WTC11 (cell line): ENCODE measurements at regions not wholly inside any gene's neighbourhood (a gene's known extent, or its start where the extent isn't known, plus 50 kb on each side); places are given as distances from the start of the nearest gene placed in this dataset.

Source experiments
- ATAC-seq: fragments of 200-7000 bp; cut with Tn5 transposase; 2 replicates; pipeline ENCODE4 v1.10.0; 2021; ENCODE audit warnings: mild to moderate bottlenecking, moderate library complexity
- CTCF ChIA-PET: fragments of 300-600 bp; sonication (Branson Sonifier 250); formaldehyde crosslinking; loops from one replicate; lab custom pipeline; 2021; ENCODE audit warnings: antibody characterized with exemption; lab: Charles Lee
- POLR2A ChIA-PET: fragments of 350-600 bp; sonication (Branson Sonifier 250); formaldehyde crosslinking; loops from one replicate; lab custom pipeline; 2021; ENCODE audit warnings: antibody characterized with exemption; lab: Charles Lee
- DNase-seq: peaks from one replicate; pipeline ENCODE4 v3.0.0; 2021; ENCODE audit warnings: low spot score
- H3K27ac Mint-ChIP-seq: 2 replicates; pipeline ENCODE4 v1.8.0; 2021; ENCODE audit warnings: mixed read lengths
- H3K27me3 Mint-ChIP-seq: 2 replicates; pipeline ENCODE4 v1.8.0; 2021; ENCODE audit warnings: low read depth, mild to moderate bottlenecking, moderate library complexity, mixed read lengths
- H3K36me3 Mint-ChIP-seq: 2 replicates; pipeline ENCODE4 v1.8.0; 2021; ENCODE audit warnings: mixed read lengths
- H3K4me1 Mint-ChIP-seq: 2 replicates; pipeline ENCODE4 v1.8.0; 2022; ENCODE audit warnings: mixed read lengths
- H3K4me3 Mint-ChIP-seq: 2 replicates; pipeline ENCODE4 v1.8.0; 2021; ENCODE audit warnings: mild to moderate bottlenecking, moderate library complexity, mixed read lengths
- H3K9me3 Mint-ChIP-seq: 2 replicates; pipeline ENCODE4 v1.8.0; 2021; ENCODE audit warnings: mixed read lengths
- EMX1 ChIP-seq: fragments of 250-450 bp; sonication (Bioruptor Pico); IDR thresholded peaks from 2 replicates; pipeline ENCODE4 v1.8.0; 2021; ENCODE audit warnings: mild to moderate bottlenecking
- ETV6 ChIP-seq: sonication (generic); formaldehyde crosslinking; IDR thresholded peaks from 2 replicates; pipeline ENCODE4 v1.8.1; 2022; ENCODE audit warnings: mild to moderate bottlenecking, missing genetic modification reagents
- FOXP1 ChIP-seq: sonication (generic); formaldehyde crosslinking; IDR thresholded peaks from 2 replicates; pipeline ENCODE4 v1.8.0; 2022; ENCODE audit warnings: missing genetic modification reagents, mild to moderate bottlenecking, moderate library complexity, borderline replicate concordance
- HMGA2 ChIP-seq: fragments of 250-450 bp; sonication (Bioruptor Pico); IDR thresholded peaks from 2 replicates; pipeline ENCODE4 v1.4.0; 2021; ENCODE audit warnings: mild to moderate bottlenecking, moderate library complexity
- NFATC4 ChIP-seq: fragments of 250-450 bp; sonication (Bioruptor Pico); IDR thresholded peaks from 2 replicates; pipeline ENCODE4 v1.9.0; 2021; ENCODE audit warnings: mild to moderate bottlenecking
- NR1H2 ChIP-seq: sonication (generic); formaldehyde crosslinking; IDR thresholded peaks from 2 replicates; pipeline ENCODE4 v1.9.0; 2021; ENCODE audit warnings: mild to moderate bottlenecking, moderate library complexity, missing genetic modification reagents
- NR3C1 ChIP-seq: sonication (generic); formaldehyde crosslinking; conservative IDR thresholded peaks from 2 replicates; pipeline ENCODE4 v1.8.1; 2023; ENCODE audit warnings: low read depth, mild to moderate bottlenecking, missing genetic modification reagents
- RELA ChIP-seq: sonication (generic); formaldehyde crosslinking; IDR thresholded peaks from 2 replicates; pipeline ENCODE4 v1.8.1; 2022; ENCODE audit warnings: missing genetic modification reagents, mild to moderate bottlenecking, borderline replicate concordance
- TCF7 ChIP-seq: sonication (generic); formaldehyde crosslinking; IDR thresholded peaks from 2 replicates; pipeline ENCODE4 v1.8.0; 2022; ENCODE audit warnings: mild to moderate bottlenecking, low read depth, missing genetic modification reagents, moderate library complexity
- TP53 ChIP-seq: sonication (generic); formaldehyde crosslinking; IDR thresholded peaks from 2 replicates; pipeline ENCODE4 v1.8.1; 2023; ENCODE audit warnings: mild to moderate bottlenecking, missing genetic modification reagents
- ZNF281 ChIP-seq: sonication (generic); formaldehyde crosslinking; IDR thresholded peaks from 2 replicates; pipeline ENCODE4 v1.8.0; 2023; ENCODE audit warnings: mild to moderate bottlenecking, missing genetic modification reagents
- ZNF423 ChIP-seq: fragments of 250-450 bp; sonication (Bioruptor Pico); IDR thresholded peaks from 2 replicates; pipeline ENCODE4 v2.1.2; 2022; ENCODE audit warnings: mild to moderate bottlenecking, moderate library complexity
- TF ChIP-seq, protein P1 (sequence below): sonication (generic); formaldehyde crosslinking; IDR thresholded peaks from 2 replicates; pipeline ENCODE4 v1.8.0; 2022; ENCODE audit warnings: missing genetic modification reagents
- TF ChIP-seq, protein P2 (sequence below): sonication (generic); formaldehyde crosslinking; IDR thresholded peaks from 2 replicates; pipeline ENCODE4 v1.8.1; 2023; ENCODE audit warnings: mild to moderate bottlenecking, moderate library complexity, missing genetic modification reagents
- TF ChIP-seq, protein P3 (sequence below): sonication (generic); formaldehyde crosslinking; IDR thresholded peaks from 2 replicates; pipeline ENCODE4 v1.8.1; 2023; ENCODE audit warnings: mild to moderate bottlenecking, missing genetic modification reagents, moderate library complexity
- TF ChIP-seq, protein P4 (sequence below): fragments of 250-450 bp; sonication (Bioruptor Pico); IDR thresholded peaks from 2 replicates; pipeline ENCODE4 v1.9.0; 2021; ENCODE audit warnings: mild to moderate bottlenecking, borderline replicate concordance

- TF ChIP-seq, protein P1, sequence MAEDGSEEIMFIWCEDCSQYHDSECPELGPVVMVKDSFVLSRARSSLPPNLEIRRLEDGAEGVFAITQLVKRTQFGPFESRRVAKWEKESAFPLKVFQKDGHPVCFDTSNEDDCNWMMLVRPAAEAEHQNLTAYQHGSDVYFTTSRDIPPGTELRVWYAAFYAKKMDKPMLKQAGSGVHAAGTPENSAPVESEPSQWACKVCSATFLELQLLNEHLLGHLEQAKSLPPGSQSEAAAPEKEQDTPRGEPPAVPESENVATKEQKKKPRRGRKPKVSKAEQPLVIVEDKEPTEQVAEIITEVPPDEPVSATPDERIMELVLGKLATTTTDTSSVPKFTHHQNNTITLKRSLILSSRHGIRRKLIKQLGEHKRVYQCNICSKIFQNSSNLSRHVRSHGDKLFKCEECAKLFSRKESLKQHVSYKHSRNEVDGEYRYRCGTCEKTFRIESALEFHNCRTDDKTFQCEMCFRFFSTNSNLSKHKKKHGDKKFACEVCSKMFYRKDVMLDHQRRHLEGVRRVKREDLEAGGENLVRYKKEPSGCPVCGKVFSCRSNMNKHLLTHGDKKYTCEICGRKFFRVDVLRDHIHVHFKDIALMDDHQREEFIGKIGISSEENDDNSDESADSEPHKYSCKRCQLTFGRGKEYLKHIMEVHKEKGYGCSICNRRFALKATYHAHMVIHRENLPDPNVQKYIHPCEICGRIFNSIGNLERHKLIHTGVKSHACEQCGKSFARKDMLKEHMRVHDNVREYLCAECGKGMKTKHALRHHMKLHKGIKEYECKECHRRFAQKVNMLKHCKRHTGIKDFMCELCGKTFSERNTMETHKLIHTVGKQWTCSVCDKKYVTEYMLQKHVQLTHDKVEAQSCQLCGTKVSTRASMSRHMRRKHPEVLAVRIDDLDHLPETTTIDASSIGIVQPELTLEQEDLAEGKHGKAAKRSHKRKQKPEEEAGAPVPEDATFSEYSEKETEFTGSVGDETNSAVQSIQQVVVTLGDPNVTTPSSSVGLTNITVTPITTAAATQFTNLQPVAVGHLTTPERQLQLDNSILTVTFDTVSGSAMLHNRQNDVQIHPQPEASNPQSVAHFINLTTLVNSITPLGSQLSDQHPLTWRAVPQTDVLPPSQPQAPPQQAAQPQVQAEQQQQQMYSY (CRISPR knock-in tag) = no peak
- TF ChIP-seq ZNF423 (CRISPR knock-in tag) = no peak
- no peak for TF ChIP-seq RELA (CRISPR knock-in tag)
- TF ChIP-seq, protein P2, sequence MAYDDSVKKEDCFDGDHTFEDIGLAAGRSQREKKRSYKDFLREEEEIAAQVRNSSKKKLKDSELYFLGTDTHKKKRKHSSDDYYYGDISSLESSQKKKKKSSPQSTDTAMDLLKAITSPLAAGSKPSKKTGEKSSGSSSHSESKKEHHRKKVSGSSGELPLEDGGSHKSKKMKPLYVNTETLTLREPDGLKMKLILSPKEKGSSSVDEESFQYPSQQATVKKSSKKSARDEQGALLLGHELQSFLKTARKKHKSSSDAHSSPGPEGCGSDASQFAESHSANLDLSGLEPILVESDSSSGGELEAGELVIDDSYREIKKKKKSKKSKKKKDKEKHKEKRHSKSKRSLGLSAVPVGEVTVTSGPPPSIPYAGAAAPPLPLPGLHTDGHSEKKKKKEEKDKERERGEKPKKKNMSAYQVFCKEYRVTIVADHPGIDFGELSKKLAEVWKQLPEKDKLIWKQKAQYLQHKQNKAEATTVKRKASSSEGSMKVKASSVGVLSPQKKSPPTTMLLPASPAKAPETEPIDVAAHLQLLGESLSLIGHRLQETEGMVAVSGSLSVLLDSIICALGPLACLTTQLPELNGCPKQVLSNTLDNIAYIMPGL (CRISPR knock-in tag) = no peak
Measured at GRCh38 chr21:16196001-16196400, 466.2 kb downstream of the USP25 start (continued).

DNA sequence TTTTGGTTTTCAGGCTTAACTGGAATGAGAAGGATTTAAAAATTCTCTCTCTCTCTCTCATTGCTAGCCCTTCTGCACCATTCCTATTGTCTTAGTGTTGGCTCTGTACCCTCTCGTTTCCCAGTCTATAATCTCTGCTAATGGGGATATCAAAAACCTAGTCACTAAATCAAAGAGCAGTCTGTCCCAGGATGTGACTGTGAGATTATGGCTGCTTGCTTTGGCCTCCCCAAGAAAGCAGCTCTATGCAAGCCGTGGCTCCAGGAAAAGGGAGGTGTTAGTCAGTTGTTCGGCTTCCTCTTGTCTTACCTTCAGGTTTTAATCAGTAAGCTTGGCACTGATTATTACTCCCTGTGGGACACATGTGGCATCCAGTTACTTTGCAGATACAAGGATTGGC, 468.8 kb downstream of the USP25 start:
- Mint-ChIP-seq H3K27ac (no peak overlapping the region), H3K36me3 (no peaks in the 10 kb centered on the region; the same call in 1 of the 2 replicates)

More for the DNA sequence above, 468.8 kb downstream of the USP25 start:
- H3K9me3 Mint-ChIP-seq = peaks cover 32% of the 10 kb centered on the region
- DNase-seq = no peak
- no peak overlapping the region for H3K4me3 Mint-ChIP-seq
- POLR2A ChIA-PET = no interaction called here
- CTCF ChIA-PET = no interaction called here
- no peak for TF ChIP-seq NR1H2
- no peak for TF ChIP-seq NR3C1 (CRISPR knock-in tag)
- TF ChIP-seq HMGA2 (CRISPR knock-in tag) = no peak
- no peak for TF ChIP-seq NFATC4
- TF ChIP-seq FOXP1 (CRISPR knock-in tag) = no peak
- TF ChIP-seq TP53 (CRISPR knock-in tag) = no peak
- TF ChIP-seq EMX1 (CRISPR knock-in tag) = no peak
- TF ChIP-seq, protein P3, sequence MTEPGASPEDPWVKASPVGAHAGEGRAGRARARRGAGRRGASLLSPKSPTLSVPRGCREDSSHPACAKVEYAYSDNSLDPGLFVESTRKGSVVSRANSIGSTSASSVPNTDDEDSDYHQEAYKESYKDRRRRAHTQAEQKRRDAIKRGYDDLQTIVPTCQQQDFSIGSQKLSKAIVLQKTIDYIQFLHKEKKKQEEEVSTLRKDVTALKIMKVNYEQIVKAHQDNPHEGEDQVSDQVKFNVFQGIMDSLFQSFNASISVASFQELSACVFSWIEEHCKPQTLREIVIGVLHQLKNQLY = no peak
- TF ChIP-seq, protein P4, sequence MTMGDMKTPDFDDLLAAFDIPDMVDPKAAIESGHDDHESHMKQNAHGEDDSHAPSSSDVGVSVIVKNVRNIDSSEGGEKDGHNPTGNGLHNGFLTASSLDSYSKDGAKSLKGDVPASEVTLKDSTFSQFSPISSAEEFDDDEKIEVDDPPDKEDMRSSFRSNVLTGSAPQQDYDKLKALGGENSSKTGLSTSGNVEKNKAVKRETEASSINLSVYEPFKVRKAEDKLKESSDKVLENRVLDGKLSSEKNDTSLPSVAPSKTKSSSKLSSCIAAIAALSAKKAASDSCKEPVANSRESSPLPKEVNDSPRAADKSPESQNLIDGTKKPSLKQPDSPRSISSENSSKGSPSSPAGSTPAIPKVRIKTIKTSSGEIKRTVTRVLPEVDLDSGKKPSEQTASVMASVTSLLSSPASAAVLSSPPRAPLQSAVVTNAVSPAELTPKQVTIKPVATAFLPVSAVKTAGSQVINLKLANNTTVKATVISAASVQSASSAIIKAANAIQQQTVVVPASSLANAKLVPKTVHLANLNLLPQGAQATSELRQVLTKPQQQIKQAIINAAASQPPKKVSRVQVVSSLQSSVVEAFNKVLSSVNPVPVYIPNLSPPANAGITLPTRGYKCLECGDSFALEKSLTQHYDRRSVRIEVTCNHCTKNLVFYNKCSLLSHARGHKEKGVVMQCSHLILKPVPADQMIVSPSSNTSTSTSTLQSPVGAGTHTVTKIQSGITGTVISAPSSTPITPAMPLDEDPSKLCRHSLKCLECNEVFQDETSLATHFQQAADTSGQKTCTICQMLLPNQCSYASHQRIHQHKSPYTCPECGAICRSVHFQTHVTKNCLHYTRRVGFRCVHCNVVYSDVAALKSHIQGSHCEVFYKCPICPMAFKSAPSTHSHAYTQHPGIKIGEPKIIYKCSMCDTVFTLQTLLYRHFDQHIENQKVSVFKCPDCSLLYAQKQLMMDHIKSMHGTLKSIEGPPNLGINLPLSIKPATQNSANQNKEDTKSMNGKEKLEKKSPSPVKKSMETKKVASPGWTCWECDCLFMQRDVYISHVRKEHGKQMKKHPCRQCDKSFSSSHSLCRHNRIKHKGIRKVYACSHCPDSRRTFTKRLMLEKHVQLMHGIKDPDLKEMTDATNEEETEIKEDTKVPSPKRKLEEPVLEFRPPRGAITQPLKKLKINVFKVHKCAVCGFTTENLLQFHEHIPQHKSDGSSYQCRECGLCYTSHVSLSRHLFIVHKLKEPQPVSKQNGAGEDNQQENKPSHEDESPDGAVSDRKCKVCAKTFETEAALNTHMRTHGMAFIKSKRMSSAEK (CRISPR knock-in tag) = no peak
- TF ChIP-seq ZNF281 = no peak
- no peak for TF ChIP-seq TCF7 (CRISPR knock-in tag)
- no peak for TF ChIP-seq ETV6 (CRISPR knock-in tag)
- ATAC-seq = no peak
- no peaks in the 10 kb centered on the region for H3K27me3 Mint-ChIP-seq
- H3K4me1 Mint-ChIP-seq = peaks cover 13% of the 10 kb centered on the region
